ENCODE measurements at regions not wholly inside any gene's neighbourhood (a gene's known extent, or its start where the extent isn't known, plus 50 kb on each side); places are given as distances from the start of the nearest gene placed in this dataset.

- no peak for DNase-seq (ENCODE audit: low read depth in 2 of 2)
Observed at GRCh38 chr2:228352048-228352447, 170.6 kb upstream of the SPHKAP start.

GRCh38 chr2:228348516-228349064 lies 167.1 kb upstream of the SPHKAP start:
- DNase-seq (ENCODE audit: low read depth in 2 of 2) = no peak

GRCh38 chr2:228344531-228344930 lies 163.0 kb upstream of the SPHKAP start:
- DNase-seq (ENCODE audit: low read depth in 2 of 2) = no peak

GRCh38 chr2:228339525-228339924 lies 158.0 kb upstream of the SPHKAP start:
- DNase-seq (ENCODE audit: low read depth in 2 of 2) = no peak

- DNase-seq (ENCODE audit: low read depth in 2 of 2) = no peak
Observed at GRCh38 chr2:228334180-228334579, 152.7 kb upstream of the SPHKAP start.

- DNase-seq (ENCODE audit: low read depth in 2 of 2) = no peak
Observed at GRCh38 chr2:228329282-228329681, 147.8 kb upstream of the SPHKAP start.

GRCh38 chr2:228321015-228321414 lies 139.5 kb upstream of the SPHKAP start:
- no peak for DNase-seq (ENCODE audit: low read depth in 2 of 2)

- no peak for DNase-seq (ENCODE audit: low read depth in 2 of 2)
Observed at GRCh38 chr2:228318218-228318617, 136.7 kb upstream of the SPHKAP start.

GRCh38 chr2:228312172-228312571 lies 130.7 kb upstream of the SPHKAP start:
- no peak for DNase-seq (ENCODE audit: low read depth in 2 of 2)

GRCh38 chr2:228303960-228304359 lies 122.5 kb upstream of the SPHKAP start:
- DNase-seq (ENCODE audit: low read depth in 2 of 2) = no peak

- no peak for DNase-seq (ENCODE audit: low read depth in 2 of 2)
Observed at GRCh38 chr2:228283491-228284171, 102.1 kb upstream of the SPHKAP start.

- no peak for DNase-seq (ENCODE audit: low read depth in 2 of 2)
Observed at GRCh38 chr2:228282376-228282775, 100.9 kb upstream of the SPHKAP start.

- no peak for DNase-seq (ENCODE audit: low read depth in 2 of 2)
Observed at GRCh38 chr2:228273159-228273558, 91.7 kb upstream of the SPHKAP start.

GRCh38 chr2:228269351-228269750 lies 87.9 kb upstream of the SPHKAP start:
- DNase-seq (ENCODE audit: low read depth in 2 of 2) = no peak

- DNase-seq (ENCODE audit: low read depth in 2 of 2) = no peak
Observed at GRCh38 chr2:228268756-228269155, 87.3 kb upstream of the SPHKAP start.

- no peak for DNase-seq (ENCODE audit: low read depth in 2 of 2)
Observed at GRCh38 chr2:228268301-228268700, 86.8 kb upstream of the SPHKAP start.

- no peak for DNase-seq (ENCODE audit: low read depth in 2 of 2)
Observed at GRCh38 chr2:228263156-228263555, 81.7 kb upstream of the SPHKAP start.

GRCh38 chr2:228261546-228261945 lies 80.1 kb upstream of the SPHKAP start:
- no peak for DNase-seq (ENCODE audit: low read depth in 2 of 2)

GRCh38 chr2:228257379-228257778 lies 75.9 kb upstream of the SPHKAP start:
- DNase-seq (ENCODE audit: low read depth in 2 of 2) = no peak

- DNase-seq (ENCODE audit: low read depth in 2 of 2) = no peak
Observed at GRCh38 chr2:228253752-228254151, 72.3 kb upstream of the SPHKAP start.

GRCh38 chr2:228247335-228247734 lies 65.8 kb upstream of the SPHKAP start:
- no peak for DNase-seq (ENCODE audit: low read depth in 2 of 2)

GRCh38 chr2:228245601-228246000 lies 64.1 kb upstream of the SPHKAP start:
- no peak for DNase-seq (ENCODE audit: low read depth in 2 of 2)

GRCh38 chr2:228242591-228242990 lies 61.1 kb upstream of the SPHKAP start:
- DNase-seq (ENCODE audit: low read depth in 2 of 2) = no peak

Data from dermis microvascular lymphatic vessel endothelial cell (primary cell).